ENCODE measurements at regions not wholly inside any gene's neighbourhood (a gene's known extent, or its start where the extent isn't known, plus 50 kb on each side); places are given as distances from the start of the nearest gene placed in this dataset.

DNA sequence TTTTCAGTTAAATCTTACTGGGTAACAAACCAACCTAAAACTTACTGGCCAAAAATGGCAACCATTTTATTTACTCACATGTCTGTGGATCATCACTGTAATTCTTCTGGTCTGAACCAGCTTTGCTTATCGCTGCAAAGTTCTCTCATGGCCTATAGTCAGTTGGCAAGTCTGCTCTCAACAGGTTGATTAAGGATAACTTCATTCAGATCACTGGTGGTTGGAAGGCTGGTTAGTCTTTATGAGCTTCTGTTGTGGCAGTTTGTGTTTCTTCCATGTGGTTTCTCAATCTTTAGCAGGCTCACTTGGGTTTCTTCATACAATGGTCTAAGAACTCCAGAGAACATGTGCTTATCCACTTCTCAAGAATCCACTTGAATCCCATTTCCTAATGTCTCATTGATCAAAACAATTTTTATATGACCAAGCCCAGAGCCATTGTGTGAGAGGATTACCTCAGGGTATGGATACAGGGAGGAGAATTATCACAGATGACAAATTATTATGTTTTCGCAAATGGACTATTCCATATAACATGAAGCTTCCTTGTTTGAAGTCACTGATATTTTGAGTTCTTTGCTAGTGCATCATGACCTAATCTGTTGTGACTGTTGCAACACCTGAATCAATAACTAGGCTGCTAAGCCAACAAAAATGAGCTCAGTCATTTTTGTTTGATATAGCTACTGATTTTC is 155.4 kb upstream of the BMP2 start:
- DNase-seq: no peak

DNA sequence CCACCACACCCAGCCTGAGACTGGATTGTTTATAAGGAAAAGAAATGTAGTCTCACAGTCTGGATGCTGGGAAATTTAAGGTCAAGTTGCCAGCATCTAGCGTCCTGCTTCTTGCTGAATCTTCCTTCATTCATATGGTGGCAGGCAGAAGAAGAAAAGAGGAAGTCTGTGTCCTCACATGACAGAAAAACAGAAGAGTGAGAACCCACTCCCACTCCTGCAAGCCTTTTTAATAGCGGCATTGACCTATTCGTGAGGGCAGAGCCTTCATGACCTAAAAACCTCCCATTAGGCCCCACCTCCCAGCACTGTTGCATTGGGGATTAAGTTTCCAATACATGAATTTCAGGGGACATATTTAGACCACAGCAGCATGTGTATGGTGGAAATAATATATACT is 160.8 kb upstream of the BMP2 start:
- no peak for DNase-seq

- peak in 1 of 3 experiments; percentile 37 for DNase-seq
Measured at GRCh38 chr20:6605055-6605935, 162.2 kb upstream of the BMP2 start.

DNA sequence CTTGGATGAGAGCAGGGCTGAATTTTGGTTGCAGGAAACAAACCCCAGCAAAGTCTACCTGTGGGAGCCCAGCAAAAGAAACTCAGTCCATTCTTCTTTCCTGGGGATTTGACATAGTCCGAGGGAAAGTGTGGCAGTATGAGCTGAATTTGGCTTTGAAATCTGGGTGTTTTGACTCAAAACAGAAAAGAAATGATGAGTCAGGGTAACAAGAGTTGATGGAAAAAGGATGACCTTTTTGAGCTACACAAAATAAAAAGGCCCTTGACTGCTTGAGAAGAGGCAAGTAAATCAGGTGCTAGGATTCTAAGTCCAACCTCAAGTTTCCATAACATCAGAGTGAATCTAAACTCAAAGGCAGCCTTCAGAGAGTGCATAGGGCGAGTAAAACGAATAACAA is 163.3 kb upstream of the BMP2 start:
- no peak for DNase-seq

DNA sequence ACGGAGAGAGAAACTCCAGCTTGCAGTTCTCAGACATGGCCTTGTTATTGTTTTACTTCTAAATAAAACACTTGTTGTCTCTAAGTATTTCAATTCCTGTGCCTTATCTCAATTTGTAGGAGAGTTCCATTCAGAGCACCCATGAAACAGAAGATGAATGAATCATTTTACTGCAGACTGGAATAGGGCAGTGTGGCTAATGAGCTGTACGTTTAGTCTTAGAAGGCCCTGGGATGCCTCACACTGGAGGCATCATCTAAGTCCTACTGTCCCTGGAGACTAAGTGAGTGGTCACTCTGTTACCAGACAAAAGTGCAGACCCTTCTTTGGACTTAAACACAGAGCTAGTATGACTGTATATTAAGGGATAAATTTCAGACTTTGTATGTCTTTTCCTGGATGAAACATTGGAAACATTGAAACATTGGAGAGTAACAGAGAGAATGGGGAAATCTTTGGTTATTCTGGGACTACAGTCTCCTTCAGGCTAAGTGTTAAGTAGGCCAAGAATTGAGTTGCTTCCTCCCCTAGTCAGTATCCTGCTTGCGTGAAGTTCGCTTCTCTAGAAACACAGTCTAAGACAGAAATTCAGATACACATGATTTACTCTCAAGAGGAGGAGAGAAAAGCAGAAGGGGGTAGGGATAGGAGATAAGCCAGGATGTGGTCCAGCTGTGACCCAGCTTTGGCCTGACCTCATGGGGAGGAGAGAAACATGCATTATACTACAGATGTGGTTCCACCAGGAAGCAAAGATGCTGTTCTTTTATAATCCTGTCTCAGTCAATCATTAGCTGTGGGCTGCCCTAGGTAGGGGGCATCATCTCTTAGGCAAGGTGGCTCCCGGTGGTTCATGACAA is 167.4 kb upstream of the BMP2 start:
- DNase-seq: no peak

GRCh38 chr20:6595704-6596103 is 171.8 kb upstream of the BMP2 start:
- no peak for DNase-seq

DNA sequence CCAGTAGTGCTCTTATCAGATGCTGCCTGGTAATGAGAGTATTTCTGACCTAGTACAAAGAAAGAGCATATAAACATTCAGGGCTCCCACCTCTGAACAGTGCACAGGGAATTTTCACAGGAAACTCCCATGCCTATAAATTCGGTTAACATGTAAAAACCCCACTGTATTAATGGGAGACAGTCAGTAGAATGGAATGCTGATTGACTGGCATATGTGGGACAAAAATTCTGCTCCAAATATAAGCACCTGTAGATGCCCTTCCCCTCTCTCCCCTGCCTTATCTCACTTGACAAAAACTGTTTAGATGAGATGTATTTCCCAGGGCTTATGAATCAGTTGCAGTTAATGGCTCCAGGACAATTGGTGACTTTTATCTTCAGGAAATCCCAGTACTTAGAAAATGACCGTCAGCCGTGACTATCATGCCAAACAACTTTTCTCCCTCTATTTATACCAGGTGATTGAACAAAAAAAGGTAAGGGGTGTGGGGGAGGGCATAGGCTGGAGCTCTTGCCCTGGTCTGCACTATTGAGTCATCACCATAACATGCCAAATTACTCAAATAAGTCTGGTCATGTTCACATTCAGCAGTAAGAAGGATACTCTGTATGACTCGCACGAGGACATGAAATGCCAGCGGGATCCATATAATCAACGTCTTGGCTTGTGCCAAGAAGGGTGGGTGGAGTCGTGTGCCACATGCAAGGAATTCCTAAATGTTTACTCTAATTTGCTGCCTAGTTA is 176.4 kb upstream of the BMP2 start:
- DNase-seq: no peak

DNA sequence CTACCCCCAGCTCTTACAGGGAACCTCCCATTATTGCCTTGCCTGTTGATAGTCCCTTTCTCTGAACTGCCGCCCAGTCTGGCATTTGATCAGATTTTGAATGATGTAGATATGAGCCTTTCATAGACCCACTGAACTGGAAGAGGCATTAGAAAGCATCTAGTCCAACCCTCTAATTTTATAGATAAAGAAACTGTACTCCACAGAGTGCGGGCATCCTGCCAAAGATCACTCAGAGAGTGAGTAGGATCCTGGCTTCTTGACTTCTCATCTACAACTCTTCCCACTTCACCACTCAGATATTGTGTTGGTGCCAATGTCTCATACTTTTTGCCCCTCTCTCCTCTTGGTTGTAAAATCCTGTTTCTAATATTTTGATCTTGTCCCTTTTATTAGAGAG is 179.2 kb upstream of the BMP2 start:
- DNase-seq: peak; percentile 28 to 68 (median 29)

- DNase-seq: peak; percentile 49 to 86 (median 55)
Measured at GRCh38 chr20:6583134-6583738, 184.2 kb upstream of the BMP2 start.

GRCh38 chr20:6582449-6582848 is 185.0 kb upstream of the BMP2 start:
- no peak for DNase-seq

- no peak for DNase-seq
Measured at GRCh38 chr20:6580486-6580885, 187.0 kb upstream of the BMP2 start.

DNA sequence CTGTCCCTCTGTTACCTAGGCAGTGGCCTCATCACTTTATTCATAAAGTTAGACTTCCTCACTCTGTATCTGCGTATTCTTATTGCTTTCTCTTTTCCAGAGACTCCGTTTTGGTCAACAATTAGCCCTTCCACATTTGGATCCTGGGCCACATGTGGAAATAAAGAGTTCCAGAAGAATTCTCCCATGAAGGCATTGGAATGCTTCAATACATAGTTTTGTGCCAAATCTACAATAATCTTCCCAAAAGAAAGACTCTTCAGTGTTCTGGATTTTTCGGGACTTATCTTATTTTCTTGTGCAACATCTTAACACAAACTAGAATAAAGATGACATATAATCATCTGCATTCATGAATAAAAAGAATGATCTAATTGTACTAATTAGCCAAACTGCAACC is 187.7 kb upstream of the BMP2 start:
- no peak for DNase-seq

DNA sequence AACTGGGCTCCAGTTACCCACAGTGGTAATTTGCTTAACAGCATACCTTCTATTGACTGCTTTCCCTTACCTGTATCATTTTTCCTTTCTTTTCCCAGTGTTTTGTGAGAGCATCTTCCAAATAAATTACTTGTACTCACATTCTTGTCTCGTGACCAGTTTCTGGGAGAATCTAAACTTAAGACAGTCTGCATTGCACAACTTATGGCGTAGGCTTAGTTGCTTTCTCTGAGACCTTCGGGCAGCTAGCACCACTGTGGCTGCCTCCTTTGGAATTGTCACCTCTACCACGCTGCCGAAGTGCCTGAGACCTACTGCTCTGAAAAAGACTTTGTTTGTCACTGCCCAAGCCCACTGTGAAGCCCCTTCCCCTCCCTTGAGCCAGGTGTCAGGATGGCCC is 188.1 kb upstream of the BMP2 start:
- no peak for DNase-seq

DNA sequence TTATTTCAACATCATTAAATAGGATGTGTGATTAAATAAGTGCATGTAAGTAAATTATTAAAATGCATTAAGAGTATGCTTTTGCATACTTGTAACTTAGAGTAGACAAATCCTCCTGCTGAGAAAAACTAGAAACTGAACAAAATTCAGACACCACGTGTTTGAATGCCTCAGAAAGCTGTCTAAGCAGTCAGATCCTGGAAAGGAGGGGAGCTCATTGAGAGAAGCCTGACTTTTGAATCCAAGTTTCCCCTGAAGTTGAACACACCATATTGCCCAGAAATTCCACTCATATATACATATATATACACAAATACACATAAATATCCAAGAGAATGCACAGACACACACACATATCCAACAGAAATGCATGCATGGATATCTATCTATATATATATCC is 190.0 kb upstream of the BMP2 start:
- DNase-seq: no peak

- no peak for DNase-seq
Measured at GRCh38 chr20:6576726-6577125, 190.8 kb upstream of the BMP2 start.

- peak in 2 of 3 experiments; percentile 33 to 64 for DNase-seq
Measured at GRCh38 chr20:6575912-6576401, 191.5 kb upstream of the BMP2 start.

- DNase-seq: no peak
Measured at GRCh38 chr20:6566821-6567220, 200.7 kb upstream of the BMP2 start.

GRCh38 chr20:6562111-6562510 is 205.4 kb upstream of the BMP2 start:
- no peak for DNase-seq

DNA sequence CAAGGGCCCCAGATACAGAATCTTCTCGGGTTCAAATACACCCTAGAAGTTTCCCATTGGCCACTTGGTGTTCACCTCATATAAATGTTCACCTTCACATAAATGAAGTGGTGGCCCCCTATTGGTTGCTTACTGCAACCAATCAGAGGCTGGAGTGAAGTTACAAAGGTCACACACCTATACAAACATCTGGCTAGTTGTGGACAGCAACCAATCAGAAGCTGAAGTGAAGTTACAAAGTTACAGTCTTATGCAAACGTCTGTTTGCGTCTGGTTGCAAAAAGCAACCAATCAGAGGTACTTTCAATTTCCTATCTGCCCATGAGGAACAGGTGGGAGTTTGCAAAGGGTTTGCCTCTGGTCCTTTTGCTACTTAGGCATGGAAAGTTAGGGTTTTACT is 206.5 kb upstream of the BMP2 start:
- no peak for DNase-seq

- no peak for DNase-seq
Measured at GRCh38 chr20:6559791-6560190, 207.7 kb upstream of the BMP2 start.

DNA sequence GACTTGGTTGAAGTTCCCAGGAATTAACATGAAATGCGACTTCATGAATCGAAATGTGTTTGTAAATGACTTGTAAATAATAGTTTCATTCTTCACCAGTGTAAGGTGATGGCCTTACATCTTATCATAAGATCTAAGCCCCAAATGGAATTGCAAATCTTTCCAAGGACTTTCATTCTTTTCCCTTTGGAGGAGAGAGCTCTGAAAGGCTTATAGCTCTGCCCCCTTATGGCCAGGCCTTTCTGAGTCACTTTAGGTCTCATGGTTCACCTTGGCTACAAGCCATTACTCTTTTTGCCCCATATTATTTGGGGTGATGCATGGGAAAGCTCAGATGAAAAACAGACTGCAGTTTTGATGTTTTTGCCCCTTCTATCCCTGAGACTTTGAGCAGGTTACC is 209.1 kb upstream of the BMP2 start:
- DNase-seq: peak in 1 of 3 experiments; percentile 10
